AG09309 (cell line): ENCODE measurements at regions not wholly inside any gene's neighbourhood (a gene's known extent, or its start where the extent isn't known, plus 50 kb on each side); places are given as distances from the start of the nearest gene placed in this dataset.

Experiments used
- DNase-seq: peaks from one replicate; pipeline ENCODE4 v3.0.0-alpha.2; 2010; ENCODE audit warnings: low read depth
- H3K4me3 ChIP-seq: 2 replicates; pipeline ENCODE4 v1.5.1; 2011; ENCODE audit warnings: mild to moderate bottlenecking, low read depth, low read length, moderate library complexity; ENCODE audit not compliant: control insufficient read depth
- CTCF ChIP-seq: IDR thresholded peaks from 2 replicates; pipeline ENCODE4 v1.5.1; 2011; ENCODE audit warnings: mild to moderate bottlenecking, low read depth, low read length, inconsistent platforms; ENCODE audit not compliant: insufficient read depth, control insufficient read depth; ENCODE audit errors: missing control alignments

- no peak overlapping the region for H3K4me3 ChIP-seq
- TF ChIP-seq CTCF, result no peak
- DNase-seq, result no peak
Observed at GRCh38 chr13:59229401-59229800, 934.3 kb downstream of the DIAPH3 start.

- DNase-seq, result no peak
- no peak for TF ChIP-seq CTCF
- H3K4me3 ChIP-seq, result no peak overlapping the region
Observed at GRCh38 chr13:59229861-59230260, 933.9 kb downstream of the DIAPH3 start.

GRCh38 chr13:59230484-59231264 is 933.1 kb downstream of the DIAPH3 start:
- TF ChIP-seq CTCF, result no peak
- no peak overlapping the region for H3K4me3 ChIP-seq

GRCh38 chr13:59236309-59236919 is 927.3 kb downstream of the DIAPH3 start:
- TF ChIP-seq CTCF, result no peak
- no peak for DNase-seq
- no peak overlapping the region for H3K4me3 ChIP-seq

More at GRCh38 chr13:59230484-59231264, 933.1 kb downstream of the DIAPH3 start:
- no peak for DNase-seq

GRCh38 chr13:59236944-59237343 is 926.8 kb downstream of the DIAPH3 start:
- TF ChIP-seq CTCF, result no peak
- H3K4me3 ChIP-seq, result no peak overlapping the region
- no peak for DNase-seq

- DNase-seq, result no peak
- no peak for TF ChIP-seq CTCF
- no peak overlapping the region for H3K4me3 ChIP-seq
Observed at GRCh38 chr13:59247171-59247570, 916.6 kb downstream of the DIAPH3 start.
